WERI-Rb-1 (cell line): ENCODE measurements at regions not wholly inside any gene's neighbourhood (a gene's known extent, or its start where the extent isn't known, plus 50 kb on each side); places are given as distances from the start of the nearest gene placed in this dataset.

Experiments
- DNase-seq: peaks from one replicate; pipeline ENCODE4 v3.0.0-alpha.2; 2020
- H3K27ac ChIP-seq: fragments of 250-450 bp; sonication (Bioruptor Pico); 2 replicates; pipeline ENCODE4 v1.5.1; 2020; ENCODE audit warnings: mild to moderate bottlenecking, moderate library complexity
- H3K27me3 ChIP-seq: fragments of 250-450 bp; sonication (Bioruptor Pico); 2 replicates; pipeline ENCODE4 v1.5.1; 2021; ENCODE audit warnings: mild to moderate bottlenecking, low read depth, moderate library complexity; ENCODE audit not compliant: insufficient read depth, severe bottlenecking
- H3K36me3 ChIP-seq: fragments of 250-450 bp; sonication (Bioruptor Pico); 2 replicates; pipeline ENCODE4 v1.5.1; 2020; ENCODE audit warnings: mild to moderate bottlenecking, moderate library complexity
- H3K4me3 ChIP-seq: 2 replicates; pipeline ENCODE4 v1.5.1; 2011; ENCODE audit warnings: low read depth, mild to moderate bottlenecking, control low read depth, low read length
- H3K9me3 ChIP-seq: fragments of 250-450 bp; sonication (Bioruptor Pico); 2 replicates; pipeline ENCODE4 v1.5.1; 2021; ENCODE audit warnings: mild to moderate bottlenecking, moderate library complexity; ENCODE audit not compliant: severe bottlenecking
- TF ChIP-seq, protein P1 (sequence below): IDR thresholded peaks from 2 replicates; pipeline ENCODE4 v1.5.1; 2011; ENCODE audit warnings: low read depth, mild to moderate bottlenecking, control low read depth, inconsistent platforms, low read length

DNA sequence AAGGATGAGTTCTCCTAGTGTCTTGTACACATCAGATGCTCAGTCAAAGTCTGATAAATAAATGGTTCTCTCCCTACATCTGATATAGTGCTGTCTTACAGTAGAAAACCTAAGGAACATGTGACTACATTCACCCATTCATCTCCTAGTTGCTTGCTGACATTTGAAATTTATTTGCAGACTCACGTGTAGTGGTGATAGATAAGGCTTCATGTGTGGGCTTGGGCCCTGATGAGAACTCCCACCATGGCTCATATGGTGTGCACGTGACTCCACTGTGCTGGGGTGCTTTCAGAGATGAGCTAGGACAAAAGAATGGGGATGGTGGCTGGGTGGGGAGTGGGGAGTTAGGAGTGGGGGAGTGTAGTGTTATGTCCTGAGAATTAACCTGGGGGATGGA, 287.3 kb downstream of the RPS24 start:
- TF ChIP-seq, protein P1, sequence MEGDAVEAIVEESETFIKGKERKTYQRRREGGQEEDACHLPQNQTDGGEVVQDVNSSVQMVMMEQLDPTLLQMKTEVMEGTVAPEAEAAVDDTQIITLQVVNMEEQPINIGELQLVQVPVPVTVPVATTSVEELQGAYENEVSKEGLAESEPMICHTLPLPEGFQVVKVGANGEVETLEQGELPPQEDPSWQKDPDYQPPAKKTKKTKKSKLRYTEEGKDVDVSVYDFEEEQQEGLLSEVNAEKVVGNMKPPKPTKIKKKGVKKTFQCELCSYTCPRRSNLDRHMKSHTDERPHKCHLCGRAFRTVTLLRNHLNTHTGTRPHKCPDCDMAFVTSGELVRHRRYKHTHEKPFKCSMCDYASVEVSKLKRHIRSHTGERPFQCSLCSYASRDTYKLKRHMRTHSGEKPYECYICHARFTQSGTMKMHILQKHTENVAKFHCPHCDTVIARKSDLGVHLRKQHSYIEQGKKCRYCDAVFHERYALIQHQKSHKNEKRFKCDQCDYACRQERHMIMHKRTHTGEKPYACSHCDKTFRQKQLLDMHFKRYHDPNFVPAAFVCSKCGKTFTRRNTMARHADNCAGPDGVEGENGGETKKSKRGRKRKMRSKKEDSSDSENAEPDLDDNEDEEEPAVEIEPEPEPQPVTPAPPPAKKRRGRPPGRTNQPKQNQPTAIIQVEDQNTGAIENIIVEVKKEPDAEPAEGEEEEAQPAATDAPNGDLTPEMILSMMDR = no peak
- DNase-seq = no peak
- Histone ChIP-seq H3K27me3 (no peaks in the 10 kb centered on the region), H3K27ac (no peak overlapping the region), H3K4me3 (no peak overlapping the region), H3K36me3 (no peaks in the 10 kb centered on the region), H3K9me3 (peaks cover 3% of the 10 kb centered on the region)

DNA sequence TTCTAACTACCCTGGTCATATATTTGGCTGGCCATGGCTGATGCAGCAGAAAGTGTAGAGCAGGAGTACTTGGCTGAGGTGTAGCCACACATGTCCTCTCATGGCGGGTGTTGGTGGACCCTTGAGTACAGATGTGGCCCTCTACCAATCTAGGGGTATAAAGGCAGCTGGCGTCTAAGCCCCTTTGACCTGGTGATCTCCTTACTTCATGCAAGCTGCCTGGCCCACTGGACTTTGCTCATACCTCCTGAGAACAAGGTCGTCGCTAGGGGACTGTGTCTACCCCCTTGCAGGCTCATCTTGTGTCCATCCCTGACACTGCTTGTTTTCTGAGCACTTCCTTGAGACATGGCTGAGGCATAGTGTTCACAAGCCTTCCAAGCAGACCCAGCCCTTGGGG, 287.8 kb downstream of the RPS24 start:
- H3K27me3 ChIP-seq = no peaks in the 10 kb centered on the region
- H3K9me3 ChIP-seq = peaks cover 3% of the 10 kb centered on the region
- TF ChIP-seq, protein P1 = no peak
- no peaks in the 10 kb centered on the region for H3K36me3 ChIP-seq
- H3K27ac ChIP-seq = no peak overlapping the region
- no peak for DNase-seq
- no peak overlapping the region for H3K4me3 ChIP-seq

DNA sequence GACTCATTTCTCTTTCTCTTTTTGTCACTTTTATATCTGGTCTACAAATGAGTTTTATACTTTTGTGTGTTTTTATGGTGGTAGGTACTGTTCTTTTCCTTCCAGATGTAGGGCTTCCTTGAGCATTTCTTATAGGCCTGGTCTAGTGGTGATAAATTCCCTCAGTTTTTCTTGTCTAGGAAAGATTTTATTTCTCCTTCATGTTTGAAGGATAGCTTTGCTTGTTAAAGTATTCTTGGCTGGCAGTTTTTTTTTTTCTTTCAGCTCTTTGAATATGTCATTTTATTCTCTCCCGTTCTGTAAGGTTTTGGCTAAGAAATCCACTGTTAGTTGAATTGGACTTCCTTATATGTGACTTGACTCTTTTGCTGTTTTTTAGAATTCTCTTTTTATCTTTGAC, 292.7 kb downstream of the RPS24 start:
- Histone ChIP-seq H3K27ac (no peak overlapping the region), H3K9me3 (peaks cover 10% of the 10 kb centered on the region), H3K4me3 (no peak overlapping the region), H3K27me3 (no peaks in the 10 kb centered on the region), H3K36me3 (no peaks in the 10 kb centered on the region)
- TF ChIP-seq, protein P1 = no peak
- no peak for DNase-seq

DNA sequence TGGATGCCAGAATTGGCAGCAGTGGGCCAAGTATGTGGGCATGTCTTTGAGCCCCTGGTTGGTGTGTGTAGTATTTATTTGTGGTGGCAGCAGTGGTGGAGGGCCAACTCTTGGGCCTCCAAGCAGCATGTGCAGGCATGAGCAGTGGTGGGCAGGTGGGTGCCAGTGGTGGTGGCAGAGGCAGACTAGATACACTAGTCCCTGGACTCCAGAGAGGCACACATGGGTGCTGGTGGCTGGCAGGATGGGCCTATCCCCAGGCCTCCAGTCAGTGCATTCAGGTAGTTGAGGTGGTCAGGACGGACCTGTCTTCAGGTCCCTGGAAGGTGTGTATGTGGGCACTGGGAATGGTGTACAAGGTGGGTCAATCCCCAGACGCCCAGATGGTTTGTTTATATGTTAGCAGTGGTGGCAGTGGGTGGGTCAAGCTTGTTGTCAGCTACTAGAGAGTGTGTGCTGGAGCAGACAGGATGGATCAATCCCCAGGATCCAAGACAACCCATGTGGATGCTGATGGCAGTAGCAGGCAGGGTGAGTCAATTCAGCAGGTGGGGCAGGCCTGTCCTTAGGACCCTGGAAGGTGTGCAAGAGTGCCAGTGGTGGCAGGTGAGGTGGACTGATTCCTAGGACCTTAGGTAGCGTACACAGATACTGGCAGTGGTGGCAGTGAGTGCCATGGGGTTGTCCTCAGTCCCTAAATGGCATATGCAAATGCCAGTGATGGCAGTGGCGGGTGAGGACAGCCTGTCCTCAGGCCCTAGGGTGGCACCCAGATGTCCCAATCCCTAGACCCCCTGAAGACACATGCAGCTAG, 294.3 kb downstream of the RPS24 start:
- no peak overlapping the region for H3K4me3 ChIP-seq
- H3K36me3 ChIP-seq = no peaks in the 10 kb centered on the region
- H3K27ac ChIP-seq = no peak overlapping the region
- TF ChIP-seq, protein P1 = no peak
- no peaks in the 10 kb centered on the region for H3K27me3 ChIP-seq
- peaks cover 10% of the 10 kb centered on the region for H3K9me3 ChIP-seq
- DNase-seq = no peak

DNA sequence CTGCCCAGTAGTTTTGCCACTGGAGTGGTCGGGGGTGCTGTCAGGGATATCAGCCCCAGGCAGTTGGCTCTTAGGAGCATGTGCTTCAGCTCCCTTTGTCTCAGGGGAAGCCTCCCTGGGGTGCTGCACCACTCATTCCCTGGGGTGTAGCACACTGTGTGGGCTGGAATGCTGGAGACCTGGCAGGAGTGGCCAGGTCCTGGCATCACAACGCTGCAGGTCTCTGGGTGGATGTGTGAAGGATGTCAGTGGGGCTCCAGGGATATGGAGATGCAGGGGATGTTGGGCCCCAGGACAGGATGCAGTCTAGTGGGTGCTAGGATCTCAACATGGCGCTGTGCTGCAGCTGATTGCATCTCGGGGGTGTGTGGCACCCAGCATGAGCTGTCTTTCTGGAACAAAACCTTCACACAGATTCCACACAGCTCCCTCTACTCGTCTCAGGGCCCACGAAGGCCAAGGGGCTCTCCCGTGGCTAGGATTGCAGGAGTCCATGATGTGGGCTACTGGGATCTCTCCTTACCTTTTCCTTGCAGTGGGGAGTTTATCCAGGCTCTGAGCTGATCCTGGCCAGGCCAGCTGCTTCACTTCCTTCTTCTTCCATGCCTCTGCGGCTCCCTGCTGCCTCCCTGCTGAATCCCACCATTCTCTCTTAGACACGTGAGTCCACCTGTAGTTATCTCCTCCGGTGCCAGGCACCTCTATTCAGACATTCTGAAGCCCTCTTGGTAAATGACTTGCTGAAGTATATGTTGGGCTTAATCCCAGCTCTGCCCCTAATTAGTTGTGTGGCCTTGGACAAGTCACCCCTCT, 295.1 kb downstream of the RPS24 start:
- DNase-seq = no peak
- Histone ChIP-seq H3K27ac (no peak overlapping the region), H3K36me3 (no peaks in the 10 kb centered on the region), H3K4me3 (no peak overlapping the region), H3K9me3 (peaks cover 10% of the 10 kb centered on the region), H3K27me3 (no peaks in the 10 kb centered on the region)
- TF ChIP-seq, protein P1 = no peak
